GM19328 (cell line): ENCODE measurements at regions not wholly inside any gene's neighbourhood (a gene's known extent, or its start where the extent isn't known, plus 50 kb on each side); places are given as distances from the start of the nearest gene placed in this dataset.

Experiments used
- ATAC-seq: cut with Tn5 transposase; IDR thresholded peaks from one replicate; pipeline ENCODE4 v1.9.1; 2021; ENCODE audit warnings: mild to moderate bottlenecking, moderate library complexity; ENCODE audit not compliant: unreplicated experiment

- no peak for ATAC-seq
These were observed 105.4 kb upstream of the F3 start for GRCh38 chr1:94646786-94647555.

- ATAC-seq = no peak
These were observed 104.6 kb upstream of the F3 start for GRCh38 chr1:94646141-94646643.

GRCh38 chr1:94644352-94644751 lies 102.8 kb upstream of the F3 start:
- ATAC-seq = no peak

- no peak for ATAC-seq
These were observed 102.3 kb upstream of the F3 start for GRCh38 chr1:94643819-94644218.

GRCh38 chr1:94642617-94643321 lies 101.2 kb upstream of the F3 start:
- no peak for ATAC-seq

GRCh38 chr1:94641990-94642389 lies 100.4 kb upstream of the F3 start:
- no peak for ATAC-seq

GRCh38 chr1:94640125-94640524 lies 98.6 kb upstream of the F3 start:
- no peak for ATAC-seq

- no peak for ATAC-seq
These were observed 95.6 kb upstream of the F3 start for GRCh38 chr1:94637121-94637520.

- ATAC-seq = no peak
These were observed 95.1 kb upstream of the F3 start for GRCh38 chr1:94636624-94637023.

- no peak for ATAC-seq
These were observed 94.5 kb upstream of the F3 start for GRCh38 chr1:94636100-94636499.

GRCh38 chr1:94634977-94635416 lies 93.4 kb upstream of the F3 start:
- ATAC-seq = no peak

- ATAC-seq = no peak
These were observed 91.5 kb upstream of the F3 start for GRCh38 chr1:94633051-94633450.

- ATAC-seq = no peak
These were observed 88.0 kb upstream of the F3 start for GRCh38 chr1:94629259-94630181.

GRCh38 chr1:94628499-94628843 lies 86.9 kb upstream of the F3 start:
- no peak for ATAC-seq

- no peak for ATAC-seq
These were observed 86.4 kb upstream of the F3 start for GRCh38 chr1:94627771-94628498.

- no peak for ATAC-seq
These were observed 82.6 kb upstream of the F3 start for GRCh38 chr1:94624203-94624602.

GRCh38 chr1:94623560-94624148 lies 82.1 kb upstream of the F3 start:
- no peak for ATAC-seq

GRCh38 chr1:94622757-94623156 lies 81.2 kb upstream of the F3 start:
- no peak for ATAC-seq

GRCh38 chr1:94621802-94622201 lies 80.2 kb upstream of the F3 start:
- no peak for ATAC-seq

- ATAC-seq = no peak
These were observed 79.8 kb upstream of the F3 start for GRCh38 chr1:94621395-94621794.
